ENCODE measurements at regions not wholly inside any gene's neighbourhood (a gene's known extent, or its start where the extent isn't known, plus 50 kb on each side); places are given as distances from the start of the nearest gene placed in this dataset.

- no peak for DNase-seq
These were observed 1333.5 kb upstream of the CELF2 start for GRCh38 chr10:9684186-9684585.

- no peak for DNase-seq
These were observed 1332.1 kb upstream of the CELF2 start for GRCh38 chr10:9685596-9685995.

- DNase-seq: no peak
These were observed 1329.0 kb upstream of the CELF2 start for GRCh38 chr10:9688711-9689110.

GRCh38 chr10:9707216-9707615 lies 1310.5 kb upstream of the CELF2 start:
- DNase-seq: no peak

GRCh38 chr10:9709849-9710248 lies 1307.8 kb upstream of the CELF2 start:
- DNase-seq: no peak

GRCh38 chr10:9712393-9712792 lies 1305.3 kb upstream of the CELF2 start:
- no peak for DNase-seq

GRCh38 chr10:9719246-9719645 lies 1298.4 kb upstream of the CELF2 start:
- no peak for DNase-seq

- no peak for DNase-seq
These were observed 1283.9 kb upstream of the CELF2 start for GRCh38 chr10:9733766-9734165.

- DNase-seq: no peak
These were observed 1283.5 kb upstream of the CELF2 start for GRCh38 chr10:9734218-9734617.

GRCh38 chr10:9735731-9736130 lies 1281.9 kb upstream of the CELF2 start:
- DNase-seq: no peak

GRCh38 chr10:9743639-9744038 lies 1274.0 kb upstream of the CELF2 start:
- DNase-seq: no peak

GRCh38 chr10:9745158-9745557 lies 1272.5 kb upstream of the CELF2 start:
- DNase-seq: no peak

- DNase-seq: no peak
These were observed 1260.5 kb upstream of the CELF2 start for GRCh38 chr10:9757176-9757575.

- no peak for DNase-seq
These were observed 1258.1 kb upstream of the CELF2 start for GRCh38 chr10:9759596-9759995.

GRCh38 chr10:9762966-9763656 lies 1254.6 kb upstream of the CELF2 start:
- no peak for DNase-seq

- DNase-seq: no peak
These were observed 1250.9 kb upstream of the CELF2 start for GRCh38 chr10:9766762-9767161.

- no peak for DNase-seq
These were observed 1236.0 kb upstream of the CELF2 start for GRCh38 chr10:9781666-9782065.

- DNase-seq: no peak
These were observed 1231.6 kb upstream of the CELF2 start for GRCh38 chr10:9786101-9786500.

- no peak for DNase-seq
These were observed 1231.1 kb upstream of the CELF2 start for GRCh38 chr10:9786576-9786975.

- no peak for DNase-seq
These were observed 1227.7 kb upstream of the CELF2 start for GRCh38 chr10:9789996-9790395.

- DNase-seq: no peak
These were observed 1225.5 kb upstream of the CELF2 start for GRCh38 chr10:9792181-9792580.

GRCh38 chr10:9796564-9796963 lies 1221.1 kb upstream of the CELF2 start:
- DNase-seq: no peak

GRCh38 chr10:9800011-9800410 lies 1217.7 kb upstream of the CELF2 start:
- DNase-seq: no peak

GRCh38 chr10:9800571-9800970 lies 1217.1 kb upstream of the CELF2 start:
- DNase-seq: no peak
